HCT116 (cell line): ENCODE measurements at regions not wholly inside any gene's neighbourhood (a gene's known extent, or its start where the extent isn't known, plus 50 kb on each side); places are given as distances from the start of the nearest gene placed in this dataset.

Experiments
- ATAC-seq: fragments of 200-7000 bp; cut with Tn5 transposase; 2 replicates; pipeline ENCODE4 v1.9.1; 2020; ENCODE audit warnings: mild to moderate bottlenecking, moderate library complexity
- BruUV-seq: library from RNA; stranded (reverse); fragments of 400-500 nt; replicated peaks from 2 replicates; lab custom pipeline; 2021; lab: Mats Ljungman, UMichigan
- CTCF ChIA-PET: fragments of 300-600 bp; sonication (Branson Sonifier 250); formaldehyde crosslinking; loops from one replicate; lab custom pipeline; 2021; ENCODE audit warnings: antibody characterized with exemption; lab: Charles Lee
- POLR2A ChIA-PET: fragments of 300-600, 350-600 bp; sonication (Branson Sonifier 250); formaldehyde crosslinking; loops from one replicate; lab custom pipeline; 2021; ENCODE audit warnings: antibody characterized with exemption; lab: Charles Lee
- RAD21 ChIA-PET, 2 experiments: fragments of 300-600 bp; sonication (Branson Sonifier 250); formaldehyde crosslinking; loops; one replicate each; lab custom pipeline; 2023; ENCODE audit warnings: low total read pairs in 2 of 2; ENCODE audit not compliant: uncharacterized antibody in 2 of 2, unreplicated experiment in 2 of 2, low non-redundant PET in 1 of 2; lab: Charles Lee
- DNase-seq: peaks from one replicate; pipeline ENCODE4 v3.0.0-alpha.2; 2010; ENCODE audit warnings: low read depth, low spot score
- H2AFZ ChIP-seq: fragments of 200-600 bp; shearing (Covaris generic), sonication (generic); 2 replicates; pipeline ENCODE4 v1.6.1; 2017; ENCODE audit warnings: low read depth, mixed run types, mixed read lengths, antibody characterized with exemption, low read length; ENCODE audit not compliant: poor library complexity, severe bottlenecking
- H3K27ac ChIP-seq: 2 replicates; pipeline ENCODE4 v1.5.1; 2012; ENCODE audit warnings: low read depth, low read length
- H3K27me3 ChIP-seq: fragments of 200-600 bp; sonication (generic); 2 replicates; pipeline ENCODE4 v1.6.1; 2016; ENCODE audit warnings: mixed run types, low read length, mixed read lengths; ENCODE audit not compliant: insufficient read depth
- H3K36me3 ChIP-seq, 2 experiments: fragments of 200-500 bp in 1 of 2; fragments of 200-600 bp in 1 of 2; sonication (Bioruptor generic) in 1 of 2; sonication (generic) in 1 of 2; 2 replicates each; pipeline versions ENCODE4 v1.5.1 to v1.6.1; 2014 to 2016; ENCODE audit warnings: low read length in 2 of 2, inconsistent platforms in 1 of 2, mixed read lengths in 1 of 2, mixed run types in 1 of 2; ENCODE audit not compliant: insufficient read depth in 2 of 2, control insufficient read depth in 1 of 2
- H3K4me1 ChIP-seq, 2 experiments: fragments of 200-600 bp in 1 of 2; sonication (generic) in 1 of 2; 2 replicates each; pipeline versions ENCODE4 v1.5.1 to v1.6.1; 2012 to 2017; ENCODE audit warnings: low read length in 2 of 2, inconsistent platforms in 1 of 2, mild to moderate bottlenecking in 1 of 2, mixed read lengths in 1 of 2, mixed run types in 1 of 2, moderate library complexity in 1 of 2; ENCODE audit not compliant: insufficient read depth in 2 of 2, control insufficient read depth in 1 of 2
- H3K4me2 ChIP-seq: fragments of 200-600 bp; sonication (generic); 2 replicates; pipeline ENCODE4 v1.6.1; 2017; ENCODE audit warnings: mixed run types, low read length, mixed read lengths
- H3K4me3 ChIP-seq, 2 experiments: fragments of 200-600 bp in 1 of 2; sonication (generic) in 1 of 2; replicated peaks in 1 of 2; 2 replicates each; pipeline ENCODE4 v1.5.1; 2011 to 2016; ENCODE audit warnings: low read length in 2 of 2, control low read depth in 1 of 2, low read depth in 1 of 2, mild to moderate bottlenecking in 1 of 2, mixed read lengths in 1 of 2, mixed run types in 1 of 2
- H3K79me2 ChIP-seq: fragments of 200-600 bp; sonication (generic); 2 replicates; pipeline ENCODE4 v1.6.1; 2017; ENCODE audit warnings: mild to moderate bottlenecking, mixed run types, low read length, moderate library complexity, mixed read lengths; ENCODE audit not compliant: insufficient read depth
- H3K9ac ChIP-seq: fragments of 200-600 bp; sonication (generic); 2 replicates; pipeline ENCODE4 v1.6.1; 2016; ENCODE audit warnings: low read length, mixed read lengths
- H3K9me2 ChIP-seq: fragments of 200-600 bp; sonication (generic), shearing (Covaris generic); 2 replicates; pipeline ENCODE4 v1.6.1; 2017; ENCODE audit warnings: mixed run types, mild to moderate bottlenecking, moderate library complexity; ENCODE audit not compliant: insufficient read depth
- H3K9me3 ChIP-seq, 2 experiments: fragments of 200-500 bp in 1 of 2; fragments of 200-600 bp in 1 of 2; sonication (Bioruptor generic) in 1 of 2; sonication (generic) in 1 of 2; 2 replicates each; pipeline ENCODE4 v1.6.1; 2014 to 2017; ENCODE audit warnings: low read length in 2 of 2, mixed read lengths in 2 of 2, inconsistent platforms in 1 of 2, low read depth in 1 of 2, mild to moderate bottlenecking in 1 of 2, mixed run types in 1 of 2, moderate library complexity in 1 of 2; ENCODE audit not compliant: control insufficient read depth in 1 of 2, insufficient read depth in 1 of 2
- H4K20me1 ChIP-seq: fragments of 200-600 bp; sonication (generic), shearing (Covaris generic); 2 replicates; pipeline ENCODE4 v1.6.1; 2017; ENCODE audit warnings: mixed run types, mild to moderate bottlenecking, moderate library complexity; ENCODE audit not compliant: insufficient read depth
- ATF3 ChIP-seq: IDR thresholded peaks from 2 replicates; pipeline ENCODE4 v1.6.1; 2012
- CBX3 ChIP-seq: IDR thresholded peaks from 2 replicates; pipeline ENCODE4 v1.6.1; 2012; ENCODE audit warnings: low read depth
- CTCF ChIP-seq, 3 experiments: fragments of 200-600 bp in 1 of 3; sonication (generic) in 1 of 3; IDR thresholded peaks in 2 of 3; conservative IDR thresholded peaks in 1 of 3; 2 replicates each; pipeline ENCODE4 v1.5.1; 2012 to 2017; ENCODE audit warnings: low read depth in 2 of 3, low read length in 2 of 3, antibody characterized with exemption in 1 of 3, borderline replicate concordance in 1 of 3, control low read depth in 1 of 3, mild to moderate bottlenecking in 1 of 3, mixed read lengths in 1 of 3, mixed run types in 1 of 3, moderate library complexity in 1 of 3; ENCODE audit not compliant: insufficient read depth in 1 of 3
- EGR1 ChIP-seq: IDR thresholded peaks from 2 replicates; pipeline ENCODE4 v1.6.1; 2012; ENCODE audit warnings: low read depth
- ELF1 ChIP-seq: IDR thresholded peaks from 2 replicates; pipeline ENCODE4 v1.6.1; 2012; ENCODE audit warnings: low read depth, borderline replicate concordance
- EZH2 ChIP-seq: fragments of 200-600 bp; sonication (generic); IDR thresholded peaks from 2 replicates; pipeline ENCODE4 v1.6.1; 2017; ENCODE audit warnings: antibody characterized with exemption, mixed run types
- FOSL1 ChIP-seq: IDR thresholded peaks from 2 replicates; pipeline ENCODE4 v1.6.1; 2012; ENCODE audit warnings: low read depth
- JUND ChIP-seq: IDR thresholded peaks from 2 replicates; pipeline ENCODE4 v1.6.1; 2012
- MAX ChIP-seq: IDR thresholded peaks from 2 replicates; pipeline ENCODE4 v1.6.1; 2012
- POLR2A ChIP-seq: IDR thresholded peaks from 2 replicates; pipeline ENCODE4 v1.7.0; 2011; ENCODE audit warnings: borderline replicate concordance; ENCODE audit not compliant: insufficient read depth, insufficient read length; ENCODE audit errors: extremely low read depth
- POLR2AphosphoS5 ChIP-seq: IDR thresholded peaks from 2 replicates; pipeline ENCODE4 v1.6.1; 2011; ENCODE audit warnings: mild to moderate bottlenecking, low read depth, low read length, moderate library complexity
- RAD21 ChIP-seq: IDR thresholded peaks from 2 replicates; pipeline ENCODE4 v1.6.1; 2012; ENCODE audit warnings: low read depth, mild to moderate bottlenecking
- REST ChIP-seq: IDR thresholded peaks from 2 replicates; pipeline ENCODE4 v1.6.1; 2012; ENCODE audit warnings: low read depth
- SIN3A ChIP-seq: IDR thresholded peaks from 2 replicates; pipeline ENCODE4 v1.6.1; 2012; ENCODE audit warnings: low read depth
- SP1 ChIP-seq: IDR thresholded peaks from 2 replicates; pipeline ENCODE4 v1.6.1; 2012; ENCODE audit warnings: low read depth
- TCF7L2 ChIP-seq: IDR thresholded peaks from 2 replicates; pipeline ENCODE4 v1.7.0; 2011; ENCODE audit warnings: borderline replicate concordance, inconsistent platforms; ENCODE audit not compliant: insufficient read depth, insufficient read length; ENCODE audit errors: extremely low read depth
- YY1 ChIP-seq: IDR thresholded peaks from 2 replicates; pipeline ENCODE4 v1.6.1; 2011; ENCODE audit warnings: low read length, low read depth, moderate library complexity, mild to moderate bottlenecking; ENCODE audit not compliant: insufficient replicate concordance; ENCODE audit errors: extremely low read depth
- ZBTB33 ChIP-seq: IDR thresholded peaks from 2 replicates; pipeline ENCODE4 v1.6.1; 2011; ENCODE audit warnings: mild to moderate bottlenecking, low read length, moderate library complexity; ENCODE audit not compliant: insufficient replicate concordance; ENCODE audit errors: extremely low read depth
- ZFX ChIP-seq: fragments of 450-650 bp; IDR thresholded peaks from 2 replicates; pipeline ENCODE4 v1.6.1; 2017
- ZNF274 ChIP-seq: fragments of 200-500 bp; sonication (Bioruptor generic); IDR thresholded peaks from 2 replicates; pipeline ENCODE4 v1.6.1; 2014; ENCODE audit warnings: mild to moderate bottlenecking, low read depth, low read length, inconsistent platforms
- intact Hi-C: fragments of 100-400 bp; cut with micrococcal nuclease; formaldehyde crosslinking; loops from 2 replicates; pipeline ENCODE4 v1.10.0; 2022

GRCh38 chr22:22427542-22428065 is 80.9 kb downstream of the ZNF280B start:
- Histone ChIP-seq H3K9me3 (no peaks in the 10 kb centered on the region), H3K9me2 (no peaks in the 10 kb centered on the region), H3K79me2 (no peaks in the 10 kb centered on the region), H3K4me3 (no peak overlapping the region), H3K9ac (no peak overlapping the region), H2AFZ (no peak overlapping the region), H3K4me2 (no peak overlapping the region), H3K36me3 (no peaks in the 10 kb centered on the region), H3K4me1 (peaks cover 0 to 3% of the 10 kb centered on the region in 2 experiments; a peak in 1 of 4 replicates), H4K20me1 (no peaks in the 10 kb centered on the region), H3K27me3 (peaks cover 18% of the 10 kb centered on the region), H3K27ac (no peak overlapping the region)
- ATAC-seq (no peak), DNase-seq (no peak)
- ChIA-PET POLR2A (no interaction called here), RAD21 (no interaction called here), CTCF (no interaction called here)
- TF ChIP-seq EGR1 (no peak), SP1 (no peak), POLR2A (no peak), CTCF (IDR thresholded peaks at IDR 0.05 in 2 of 3, conservative IDR thresholded peaks at IDR 0.05 in 1 of 3; ENCODE audit: borderline replicate concordance in 1 of 3, insufficient read depth in 1 of 3, low read depth in 2 of 3, low read length in 2 of 3) (no peak), SIN3A (no peak), RAD21 (no peak), TCF7L2 (no peak), CBX3 (no peak), ZBTB33 (no peak), JUND (no peak), YY1 (no peak), ZFX (no peak), EZH2 (no peak), REST (no peak), ZNF274 (no peak), POLR2AphosphoS5 (no peak), MAX (no peak), ATF3 (no peak), FOSL1 (no peak), ELF1 (no peak)
- BruUV-seq: no TSS peak
- intact Hi-C loops: no loop called here
